ENCODE measurements at regions not wholly inside any gene's neighbourhood (a gene's known extent, or its start where the extent isn't known, plus 50 kb on each side); places are given as distances from the start of the nearest gene placed in this dataset.
"Not testable (repeated sequence)": the region's sequence is repeated elsewhere in the genome, so short reads cannot be mapped to it uniquely, and the experiment has no call there.

GRCh38 chr10:65423043-65423442 lies 1502.8 kb upstream of the LRRTM3 start:
- DNase-seq (ENCODE audit: low spot score), result no peak

GRCh38 chr10:65429381-65429780 lies 1496.5 kb upstream of the LRRTM3 start:
- DNase-seq (ENCODE audit: low spot score), result not testable (repeated sequence)

More at GRCh38 chr10:65423043-65423442, 1502.8 kb upstream of the LRRTM3 start:
- TF ChIP-seq CTCF (IDR thresholded peaks at IDR 0.05; ENCODE audit: extremely low read depth, missing control alignments), result no peak

GRCh38 chr10:65430979-65431378 lies 1494.9 kb upstream of the LRRTM3 start:
- TF ChIP-seq CTCF (IDR thresholded peaks at IDR 0.05; ENCODE audit: extremely low read depth, missing control alignments), result no peak
- DNase-seq (ENCODE audit: low spot score), result no peak

- DNase-seq (ENCODE audit: low spot score), result no peak
- TF ChIP-seq CTCF (IDR thresholded peaks at IDR 0.05; ENCODE audit: extremely low read depth, missing control alignments), result no peak
Measured at GRCh38 chr10:65470986-65471385, 1454.8 kb upstream of the LRRTM3 start.

GRCh38 chr10:65482848-65483247 lies 1443.0 kb upstream of the LRRTM3 start:
- no peak for DNase-seq (ENCODE audit: low spot score)
- no peak for TF ChIP-seq CTCF (IDR thresholded peaks at IDR 0.05; ENCODE audit: extremely low read depth, missing control alignments)

GRCh38 chr10:65491799-65492198 lies 1434.0 kb upstream of the LRRTM3 start:
- TF ChIP-seq CTCF (IDR thresholded peaks at IDR 0.05; ENCODE audit: extremely low read depth, missing control alignments), result no peak

GRCh38 chr10:65496541-65496940 lies 1429.3 kb upstream of the LRRTM3 start:
- TF ChIP-seq CTCF (IDR thresholded peaks at IDR 0.05; ENCODE audit: extremely low read depth, missing control alignments), result no peak
- DNase-seq (ENCODE audit: low spot score), result no peak

More at GRCh38 chr10:65491799-65492198, 1434.0 kb upstream of the LRRTM3 start:
- DNase-seq (ENCODE audit: low spot score), result no peak

- TF ChIP-seq CTCF (IDR thresholded peaks at IDR 0.05; ENCODE audit: extremely low read depth, missing control alignments), result no peak
- DNase-seq (ENCODE audit: low spot score), result no peak
Measured at GRCh38 chr10:65497837-65498236, 1428.0 kb upstream of the LRRTM3 start.

All from GM20000 (cell line).